Stomach (tissue), 4 donors: ENCODE measurements at regions not wholly inside any gene's neighbourhood (a gene's known extent, or its start where the extent isn't known, plus 50 kb on each side); places are given as distances from the start of the nearest gene placed in this dataset.

Experiments used
- EP300 ChIP-seq: sonication (generic); formaldehyde crosslinking; IDR thresholded peaks from one replicate; pipeline ENCODE4 v1.6.1; 2017; ENCODE audit warnings: antibody characterized with exemption
- POLR2A ChIP-seq, 4 donors: fragments of 450-650 bp; IDR thresholded peaks; one replicate each; pipeline ENCODE4 v1.6.1; 2016; ENCODE audit warnings: antibody characterized with exemption in 4 of 4, control low read depth in 2 of 4, mild to moderate bottlenecking in 1 of 4, moderate library complexity in 1 of 4
- POLR2AphosphoS5 ChIP-seq, 3 donors: sonication (generic); formaldehyde crosslinking; IDR thresholded peaks; one replicate each; pipeline ENCODE4 v1.6.1; 2016; ENCODE audit warnings: antibody characterized with exemption in 3 of 3
- TF ChIP-seq, protein P1 (sequence below), 7 experiments: fragments of 450-650 bp in 4 of 7; fragments of 200-600 bp in 3 of 7; sonication (generic) in 3 of 7; IDR thresholded peaks; one replicate each; pipeline ENCODE4 v1.5.1; 2016 to 2019; ENCODE audit warnings: antibody characterized with exemption in 7 of 7, control low read depth in 2 of 7, mild to moderate bottlenecking in 1 of 7

DNA sequence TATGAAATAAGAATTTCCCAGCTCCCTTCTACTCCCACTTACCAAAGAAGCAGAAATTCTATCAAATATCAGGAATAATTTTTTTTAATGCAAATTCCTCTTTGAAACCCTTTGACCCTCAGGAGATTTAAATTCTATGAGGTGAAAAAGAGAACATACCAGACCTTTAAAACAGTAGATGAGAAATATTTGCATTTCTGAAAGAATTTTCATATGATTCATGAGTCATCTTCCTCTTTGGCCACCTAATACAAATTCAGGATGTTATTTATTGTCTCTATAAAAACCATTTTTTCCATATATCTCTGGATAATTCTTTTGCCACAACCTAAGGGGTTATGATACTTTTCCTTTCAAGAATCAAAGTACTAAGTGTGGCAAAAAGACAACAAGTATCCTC is 67.3 kb upstream of the ST3GAL6 start:
- no peak for TF ChIP-seq POLR2AphosphoS5 (IDR thresholded peaks at IDR 0.05)
- TF ChIP-seq, protein P1, sequence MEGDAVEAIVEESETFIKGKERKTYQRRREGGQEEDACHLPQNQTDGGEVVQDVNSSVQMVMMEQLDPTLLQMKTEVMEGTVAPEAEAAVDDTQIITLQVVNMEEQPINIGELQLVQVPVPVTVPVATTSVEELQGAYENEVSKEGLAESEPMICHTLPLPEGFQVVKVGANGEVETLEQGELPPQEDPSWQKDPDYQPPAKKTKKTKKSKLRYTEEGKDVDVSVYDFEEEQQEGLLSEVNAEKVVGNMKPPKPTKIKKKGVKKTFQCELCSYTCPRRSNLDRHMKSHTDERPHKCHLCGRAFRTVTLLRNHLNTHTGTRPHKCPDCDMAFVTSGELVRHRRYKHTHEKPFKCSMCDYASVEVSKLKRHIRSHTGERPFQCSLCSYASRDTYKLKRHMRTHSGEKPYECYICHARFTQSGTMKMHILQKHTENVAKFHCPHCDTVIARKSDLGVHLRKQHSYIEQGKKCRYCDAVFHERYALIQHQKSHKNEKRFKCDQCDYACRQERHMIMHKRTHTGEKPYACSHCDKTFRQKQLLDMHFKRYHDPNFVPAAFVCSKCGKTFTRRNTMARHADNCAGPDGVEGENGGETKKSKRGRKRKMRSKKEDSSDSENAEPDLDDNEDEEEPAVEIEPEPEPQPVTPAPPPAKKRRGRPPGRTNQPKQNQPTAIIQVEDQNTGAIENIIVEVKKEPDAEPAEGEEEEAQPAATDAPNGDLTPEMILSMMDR (IDR thresholded peaks at IDR 0.05): no peak
- TF ChIP-seq POLR2A (IDR thresholded peaks at IDR 0.05): no peak
- no peak for TF ChIP-seq EP300
